KG1 (cell line): ENCODE measurements at regions not wholly inside any gene's neighbourhood (a gene's known extent, or its start where the extent isn't known, plus 50 kb on each side); places are given as distances from the start of the nearest gene placed in this dataset.
"Not testable (repeated sequence)": the region's sequence is repeated elsewhere in the genome, so short reads cannot be mapped to it uniquely, and the experiment has no call there.

Source experiments
- DNase-seq: peaks from one replicate; lab custom pipeline; 2025; lab: John Stamatoyannopoulos, UW

GRCh38 chr3:135393898-135394525 lies 571.5 kb upstream of the PPP2R3A start:
- DNase-seq: no peak

DNA sequence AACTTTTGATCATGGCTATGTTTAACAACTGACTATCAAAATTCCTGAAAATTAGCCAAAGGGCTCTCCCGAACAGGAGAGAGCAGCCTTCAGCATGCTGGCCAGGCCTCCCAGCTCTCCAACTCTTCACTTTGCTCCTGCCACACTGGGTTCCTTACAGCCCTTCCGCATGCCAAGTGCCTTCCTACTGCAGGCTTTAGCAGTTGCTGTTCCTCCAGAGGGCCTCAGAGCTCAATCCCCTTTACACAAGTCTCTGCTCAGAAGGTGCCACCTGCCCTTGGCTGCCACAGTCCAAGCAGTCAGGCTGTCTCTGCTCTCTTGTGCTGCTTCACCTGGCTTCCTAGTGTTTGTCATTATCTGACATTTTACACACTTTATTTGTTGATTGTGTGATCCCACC lies 553.1 kb upstream of the PPP2R3A start:
- DNase-seq: no peak

GRCh38 chr3:135416182-135416581 lies 549.3 kb upstream of the PPP2R3A start:
- no peak for DNase-seq

GRCh38 chr3:135419155-135419554 lies 546.4 kb upstream of the PPP2R3A start:
- no peak for DNase-seq

DNA sequence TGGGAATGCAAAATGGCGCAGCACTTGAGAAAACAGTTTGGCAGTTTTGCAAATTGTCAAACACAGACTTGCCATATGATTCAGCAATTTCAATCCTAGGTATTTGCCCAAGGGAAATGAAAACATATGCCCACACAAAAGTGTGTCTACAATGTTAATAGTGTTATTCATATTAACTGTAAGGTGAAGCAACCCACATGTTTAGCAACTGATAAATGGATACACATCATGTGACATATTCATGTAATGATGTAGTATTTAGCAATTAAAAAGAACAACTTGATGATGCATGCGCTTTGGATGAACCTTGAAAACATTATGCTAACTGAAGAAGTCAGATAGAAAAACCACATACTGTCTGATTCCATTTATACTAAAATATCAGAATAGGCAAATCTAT lies 539.0 kb upstream of the PPP2R3A start:
- no peak for DNase-seq

DNA sequence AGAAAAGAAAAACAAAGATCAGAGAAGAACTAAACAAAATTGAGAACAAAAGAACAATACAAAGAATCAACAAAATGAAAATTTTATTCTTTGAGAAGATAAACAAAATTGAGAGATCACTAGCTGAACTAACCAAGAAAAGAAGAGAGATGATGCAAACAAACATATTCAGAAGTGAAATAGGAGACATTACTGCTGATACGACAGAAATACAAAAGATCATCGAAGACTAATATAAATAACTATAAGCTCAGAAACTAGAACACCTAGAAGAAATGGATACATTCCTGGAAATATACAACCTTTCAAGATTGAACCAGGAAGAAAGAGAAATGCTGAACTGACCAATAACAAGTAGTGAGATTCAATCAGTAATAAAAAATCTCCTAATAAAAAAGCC lies 533.1 kb upstream of the PPP2R3A start:
- no peak for DNase-seq

GRCh38 chr3:135438889-135439597 lies 526.5 kb upstream of the PPP2R3A start:
- not testable (repeated sequence) for DNase-seq

DNA sequence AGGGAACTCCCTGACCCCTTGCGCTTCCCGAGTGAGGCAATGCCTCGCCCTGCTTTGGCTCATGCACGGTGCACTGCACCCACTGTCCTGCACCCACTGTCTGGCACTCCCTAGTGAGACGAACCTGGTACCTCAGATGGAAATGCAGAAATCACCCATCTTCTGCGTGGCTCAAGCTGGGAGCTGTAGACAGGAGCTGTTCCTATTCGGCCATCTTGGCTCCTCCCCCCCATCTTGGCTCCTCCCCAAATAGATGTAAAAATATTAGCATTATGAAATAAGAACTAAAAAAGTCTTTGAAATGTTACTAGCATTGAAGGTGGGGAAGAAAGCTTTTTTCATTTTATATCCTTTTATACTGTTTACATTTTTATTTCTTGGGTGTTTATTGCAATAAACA lies 525.9 kb upstream of the PPP2R3A start:
- DNase-seq: not testable (repeated sequence)

DNA sequence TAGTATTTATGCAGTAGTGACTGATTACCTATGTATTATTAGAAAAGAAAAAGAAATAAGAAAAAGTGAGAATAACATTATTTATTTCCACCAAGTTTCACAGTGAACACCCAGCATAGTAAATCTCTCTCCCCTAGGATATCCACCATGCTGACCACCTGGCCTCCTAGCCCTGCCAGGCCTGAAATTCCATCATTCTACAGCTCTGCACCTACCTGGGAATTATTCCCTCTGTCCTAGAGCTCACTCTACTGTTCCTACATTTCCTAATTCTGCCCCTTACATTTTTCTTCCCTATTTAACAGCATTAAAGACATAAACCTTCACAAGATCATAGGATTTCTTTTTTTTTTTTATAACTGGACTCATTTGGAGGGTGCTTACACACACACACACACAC lies 525.3 kb upstream of the PPP2R3A start:
- no peak for DNase-seq

GRCh38 chr3:135440746-135441145 lies 524.8 kb upstream of the PPP2R3A start:
- no peak for DNase-seq

DNA sequence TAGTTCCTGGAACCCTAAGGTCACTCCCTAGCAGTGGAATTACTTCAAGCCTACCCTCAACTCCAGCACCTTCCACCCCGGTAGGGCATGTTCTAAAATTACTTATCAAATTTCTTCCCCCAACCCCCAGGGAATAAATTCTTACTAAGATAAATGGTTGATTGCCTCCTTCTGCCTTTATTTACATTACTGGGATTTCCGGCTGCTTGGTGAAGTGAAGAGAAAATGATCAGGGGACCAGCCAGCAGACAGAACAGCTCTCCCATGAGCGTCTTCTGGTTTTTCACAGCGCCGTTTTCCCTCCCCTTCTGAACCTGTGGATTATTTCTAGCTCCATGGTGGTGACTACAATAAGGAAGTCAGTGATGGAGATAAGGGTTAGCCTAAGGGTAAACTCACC lies 521.5 kb upstream of the PPP2R3A start:
- no peak for DNase-seq

- DNase-seq: no peak
Observed at GRCh38 chr3:135447483-135447882, 518.0 kb upstream of the PPP2R3A start.

DNA sequence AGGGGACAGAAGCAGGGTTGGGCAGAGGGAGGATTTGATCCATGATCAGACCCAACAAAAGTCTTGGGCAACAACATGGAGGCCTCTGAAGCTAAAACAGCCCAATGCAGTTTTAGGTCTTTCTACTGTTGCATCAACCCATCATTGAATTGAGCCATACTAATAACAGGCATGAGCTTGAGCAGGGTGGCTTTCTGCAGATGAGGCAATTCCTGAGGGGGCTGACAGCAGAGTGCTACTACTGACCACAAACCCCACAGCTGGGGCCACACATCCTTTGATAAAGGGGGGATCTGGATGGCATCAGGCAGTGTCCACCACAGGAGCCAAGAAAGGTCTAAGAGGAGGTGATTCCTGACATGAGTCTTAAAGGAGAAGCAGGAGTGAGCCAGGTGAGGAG lies 517.0 kb upstream of the PPP2R3A start:
- DNase-seq: no peak

DNA sequence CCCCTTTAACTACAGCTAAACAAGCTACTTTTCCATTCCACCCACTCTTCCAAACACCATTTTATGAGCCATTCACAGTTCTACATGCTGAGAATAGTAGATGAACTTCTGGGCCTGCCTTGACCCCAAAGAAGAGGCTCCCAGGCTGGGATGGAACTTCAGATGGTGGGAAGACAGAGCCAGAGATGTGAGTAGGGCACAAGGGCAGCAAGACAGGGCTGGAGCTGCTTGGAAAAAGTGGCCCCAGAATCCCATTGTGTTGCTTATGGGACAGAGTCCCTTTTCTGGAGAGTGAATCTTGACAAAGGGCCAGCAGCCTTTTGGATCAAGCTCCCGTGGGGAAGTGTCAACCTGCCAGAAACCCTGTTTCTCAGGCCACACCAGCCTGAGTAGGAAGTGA lies 516.5 kb upstream of the PPP2R3A start:
- no peak for DNase-seq

GRCh38 chr3:135451037-135451785 lies 514.3 kb upstream of the PPP2R3A start:
- DNase-seq: no peak

- DNase-seq: no peak
Observed at GRCh38 chr3:135452881-135453280, 512.6 kb upstream of the PPP2R3A start.

DNA sequence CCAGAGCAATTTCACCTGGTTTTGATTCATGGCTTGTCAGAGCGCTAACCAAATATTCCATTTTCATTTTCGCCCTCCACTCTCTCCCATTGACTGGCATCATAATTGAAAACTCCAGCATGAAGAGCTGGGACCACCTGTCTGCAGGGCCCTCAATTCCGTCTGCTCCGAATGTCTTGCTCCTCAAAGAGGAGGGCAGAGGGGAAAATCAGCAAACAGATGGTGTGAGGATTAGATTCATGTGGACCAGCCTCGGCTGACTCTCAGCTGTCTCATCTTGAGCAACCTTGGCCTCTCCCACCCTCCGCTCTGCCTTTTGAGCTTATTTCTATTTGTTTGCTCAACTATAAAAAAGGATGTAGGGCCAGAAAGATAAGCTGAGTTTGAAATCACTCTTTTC lies 512.2 kb upstream of the PPP2R3A start:
- DNase-seq: no peak

DNA sequence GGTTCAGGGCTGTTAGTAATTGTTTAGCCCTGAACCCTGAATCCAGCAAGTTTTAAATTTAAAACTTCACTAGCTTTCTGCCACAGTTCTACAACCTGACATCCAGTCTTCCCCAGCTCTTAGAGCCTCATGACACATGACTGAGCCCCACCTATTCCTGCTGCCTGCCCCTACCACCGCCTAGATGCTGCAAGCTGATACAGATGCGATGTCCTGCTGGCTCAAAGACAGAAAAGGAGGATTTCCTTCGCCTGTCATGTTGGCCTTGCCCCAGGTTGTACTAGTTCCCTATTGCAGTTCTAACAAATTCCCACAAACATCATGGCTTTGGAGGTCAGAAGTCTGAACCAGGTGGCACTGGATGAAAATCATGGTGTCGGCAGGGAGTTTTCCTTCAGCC lies 510.6 kb upstream of the PPP2R3A start:
- no peak for DNase-seq

DNA sequence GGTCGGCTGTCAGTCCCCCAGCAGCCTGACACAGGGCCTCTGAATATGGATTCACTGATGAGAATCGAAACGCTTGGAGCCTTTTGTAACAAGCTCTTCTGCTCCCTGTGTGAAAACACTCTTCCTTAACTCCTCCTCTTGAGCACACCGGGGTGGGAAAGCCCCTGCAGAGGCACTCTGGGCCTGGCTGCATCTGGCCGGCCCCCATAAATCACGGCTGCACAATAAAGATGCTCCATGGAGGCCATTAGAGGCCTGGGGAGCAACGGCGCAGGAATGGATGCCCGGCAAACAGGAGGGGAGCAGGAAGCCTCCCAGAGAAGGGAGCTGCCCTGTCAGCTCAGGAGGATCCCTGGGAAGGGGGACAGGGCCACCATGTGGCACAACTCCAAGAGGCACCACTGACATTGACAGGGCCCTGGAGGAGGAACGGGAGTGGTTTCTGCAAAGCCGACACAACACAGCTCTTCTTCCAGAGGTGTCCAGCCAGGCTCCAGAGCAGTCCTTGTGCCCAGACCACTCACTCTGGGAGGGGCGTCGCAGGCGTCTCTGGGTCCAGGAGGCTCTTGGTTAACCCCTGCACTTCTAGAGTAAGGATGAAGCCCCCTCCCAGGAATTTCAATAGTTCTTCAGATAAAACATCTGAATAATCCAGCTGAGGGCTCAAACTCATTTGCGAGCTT lies 509.3 kb upstream of the PPP2R3A start:
- no peak for DNase-seq

GRCh38 chr3:135458541-135459322 lies 506.8 kb upstream of the PPP2R3A start:
- no peak for DNase-seq

DNA sequence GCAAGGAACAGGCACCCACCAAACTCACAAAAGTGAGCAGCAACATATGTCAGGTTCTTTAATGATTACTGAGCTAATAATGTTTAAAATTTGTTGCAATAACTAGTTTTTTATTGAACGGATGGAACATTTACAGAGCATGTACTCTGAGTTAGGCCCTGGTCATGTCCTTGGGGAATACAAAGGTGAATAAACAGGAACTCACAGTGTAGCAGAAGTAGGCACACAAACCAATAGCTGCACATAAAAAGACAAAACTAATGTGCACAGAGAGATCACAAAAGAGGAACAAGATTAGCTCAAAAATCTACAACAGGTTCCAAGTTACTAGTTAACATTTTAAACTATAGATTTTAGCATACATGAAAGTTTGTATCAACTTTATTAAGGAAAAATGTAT lies 505.3 kb upstream of the PPP2R3A start:
- DNase-seq: no peak

DNA sequence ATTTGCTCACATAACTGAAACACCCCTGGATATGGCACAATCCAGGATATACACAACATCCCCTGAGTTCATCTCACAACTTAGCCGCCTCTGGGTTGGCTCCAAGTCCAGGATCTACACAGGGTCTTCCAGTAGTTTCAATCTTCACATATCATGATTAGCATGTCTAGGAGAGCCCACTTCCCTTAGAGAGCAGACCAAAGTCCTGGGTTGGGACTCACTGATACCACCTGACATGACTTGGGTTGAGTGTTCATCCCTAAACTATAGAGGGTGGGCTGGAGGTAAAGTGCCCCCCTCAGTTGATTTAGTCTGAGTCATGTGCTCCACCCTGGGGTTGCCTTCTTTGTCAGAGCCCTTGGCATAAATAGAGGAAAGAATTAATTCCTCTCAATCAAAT lies 493.6 kb upstream of the PPP2R3A start:
- no peak for DNase-seq
